HG03354 (cell line): ENCODE measurements at regions not wholly inside any gene's neighbourhood (a gene's known extent, or its start where the extent isn't known, plus 50 kb on each side); places are given as distances from the start of the nearest gene placed in this dataset.

Experiments
- ATAC-seq: cut with Tn5 transposase; IDR thresholded peaks from one replicate; pipeline ENCODE4 v1.9.1; 2021; ENCODE audit warnings: mild to moderate bottlenecking; ENCODE audit not compliant: unreplicated experiment, poor library complexity, severe bottlenecking

DNA sequence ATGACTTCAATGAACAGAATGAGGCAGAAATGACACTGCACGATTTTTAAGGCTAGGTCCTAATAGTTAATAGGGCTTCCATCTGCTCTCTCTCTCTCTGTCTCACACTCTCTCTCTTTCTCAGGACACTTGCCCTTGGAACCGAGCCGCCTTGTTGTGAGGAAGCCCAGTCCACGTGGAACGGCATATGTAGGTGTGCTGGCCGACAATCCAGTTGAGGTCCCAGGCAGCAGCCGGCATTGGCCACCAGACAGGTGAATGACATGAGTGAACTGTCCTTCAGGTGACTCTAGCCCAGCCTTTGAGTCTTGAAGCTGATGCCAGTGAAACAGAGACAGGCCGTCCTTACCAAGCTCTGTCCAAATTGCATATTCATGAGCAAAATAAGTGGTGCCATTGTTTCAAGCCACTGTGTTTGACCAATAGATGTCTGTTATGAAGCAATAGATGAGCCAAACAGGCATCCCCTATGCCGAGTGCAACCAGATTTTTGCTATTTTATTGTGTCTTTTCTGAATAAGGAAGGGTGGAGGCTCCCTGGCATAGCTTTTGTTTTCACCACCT is 217.5 kb upstream of the LHX5 start:
- ATAC-seq: no peak

- no peak for ATAC-seq
Observed at GRCh38 chr12:113688313-113688712, 216.6 kb upstream of the LHX5 start.

- no peak for ATAC-seq
Observed at GRCh38 chr12:113684908-113685782, 213.5 kb upstream of the LHX5 start.

DNA sequence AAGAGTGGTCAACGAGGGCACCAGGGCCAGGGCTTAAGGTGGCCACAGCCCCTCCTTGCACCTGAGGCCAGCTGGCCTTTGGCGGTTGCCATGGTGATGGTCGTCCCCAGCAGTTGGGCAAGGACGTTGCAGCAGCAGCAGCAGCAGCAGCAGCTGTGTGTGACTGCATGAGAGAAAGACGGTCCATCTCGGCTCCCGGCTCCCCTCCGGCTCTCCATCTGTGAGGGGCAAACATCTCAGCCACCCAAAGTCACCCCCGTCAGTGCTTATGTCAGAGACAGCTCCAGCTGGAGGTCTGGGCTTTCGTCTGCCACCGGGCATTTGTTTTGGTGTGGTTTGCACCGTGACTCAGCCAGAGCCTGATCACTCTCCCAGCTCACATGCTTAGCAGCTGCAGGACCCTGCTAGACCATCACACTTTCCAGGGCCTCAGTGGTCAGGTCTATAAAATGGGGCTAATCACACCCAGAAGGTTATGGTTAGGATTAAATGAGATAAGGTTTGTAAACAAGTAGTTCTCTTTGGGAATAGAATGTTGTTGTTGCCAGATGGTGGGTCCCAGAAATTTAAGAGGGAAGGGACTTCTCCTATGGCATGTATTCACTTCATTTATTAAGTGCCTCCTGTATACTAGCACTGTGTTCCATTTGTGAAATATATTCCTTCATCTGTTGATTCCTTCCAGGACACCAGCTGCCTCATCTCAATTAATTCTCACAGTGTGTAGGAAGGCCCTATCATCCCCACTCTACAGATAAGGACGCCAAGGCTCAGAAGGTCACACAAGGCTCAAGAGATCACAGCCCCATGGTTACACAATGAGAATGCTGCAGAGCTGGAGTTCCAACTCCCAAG is 212.6 kb upstream of the LHX5 start:
- no peak for ATAC-seq

DNA sequence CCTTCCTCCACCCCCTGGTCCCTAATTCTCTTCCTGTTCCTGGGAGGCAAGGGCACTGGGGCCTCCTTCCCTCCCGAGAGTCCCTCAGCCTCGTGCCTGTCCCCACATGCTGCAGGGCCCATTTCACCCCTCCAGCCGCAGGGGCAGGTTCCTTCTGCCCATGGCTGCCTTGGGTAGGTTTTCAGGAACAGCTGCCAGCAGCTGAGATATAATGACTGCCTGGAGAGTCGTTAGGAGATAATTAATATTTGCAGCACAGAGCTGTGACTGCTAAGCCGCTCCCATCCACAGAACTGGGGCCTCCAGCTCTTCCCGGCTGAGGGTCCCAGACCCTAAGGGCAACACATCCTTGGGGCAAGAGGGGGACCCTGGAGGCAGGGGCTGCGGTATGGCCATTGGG is 211.9 kb upstream of the LHX5 start:
- no peak for ATAC-seq

- ATAC-seq: no peak
Observed at GRCh38 chr12:113680868-113681267, 209.2 kb upstream of the LHX5 start.

GRCh38 chr12:113678223-113679119 is 206.8 kb upstream of the LHX5 start:
- ATAC-seq: no peak

GRCh38 chr12:113676547-113676946 is 204.9 kb upstream of the LHX5 start:
- no peak for ATAC-seq

DNA sequence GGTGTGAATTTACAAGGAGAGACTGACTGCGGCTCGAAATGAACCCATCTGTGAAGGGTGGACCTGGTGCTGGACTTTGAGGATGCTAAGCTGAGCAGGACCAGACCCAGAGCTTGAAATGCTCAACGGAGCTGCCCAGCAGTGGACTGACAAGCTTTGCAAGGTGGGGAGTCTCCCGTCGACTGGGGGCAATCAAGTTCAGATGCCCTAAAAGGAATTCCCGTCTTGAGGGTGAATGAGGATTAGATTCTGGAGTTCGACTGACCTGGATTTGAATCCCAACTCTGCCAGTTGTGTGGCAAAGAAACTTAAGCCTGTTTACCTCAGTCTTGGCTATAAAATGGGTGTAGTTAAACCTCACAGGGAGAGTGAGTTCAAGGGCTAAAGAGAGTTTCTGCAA is 204.4 kb upstream of the LHX5 start:
- no peak for ATAC-seq

DNA sequence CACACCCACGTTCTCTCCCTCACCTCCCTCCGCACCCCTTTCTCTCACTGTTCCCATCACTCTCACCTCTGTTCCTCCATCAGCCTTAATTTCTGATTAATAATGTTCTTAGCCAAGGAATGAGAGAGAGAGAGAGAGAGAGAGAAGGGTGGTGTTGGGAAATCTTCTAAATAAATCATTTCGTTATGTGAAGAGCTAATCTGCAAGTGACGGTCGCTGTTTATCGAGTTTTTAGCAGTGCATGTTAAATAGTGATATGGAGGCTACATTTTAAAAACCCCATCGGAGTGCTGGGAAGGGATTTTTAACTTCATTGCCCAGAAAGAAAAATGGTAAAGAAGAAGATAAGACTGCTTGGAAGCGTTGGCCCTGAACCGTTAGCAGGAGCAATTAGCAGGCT is 203.3 kb upstream of the LHX5 start:
- ATAC-seq: no peak

DNA sequence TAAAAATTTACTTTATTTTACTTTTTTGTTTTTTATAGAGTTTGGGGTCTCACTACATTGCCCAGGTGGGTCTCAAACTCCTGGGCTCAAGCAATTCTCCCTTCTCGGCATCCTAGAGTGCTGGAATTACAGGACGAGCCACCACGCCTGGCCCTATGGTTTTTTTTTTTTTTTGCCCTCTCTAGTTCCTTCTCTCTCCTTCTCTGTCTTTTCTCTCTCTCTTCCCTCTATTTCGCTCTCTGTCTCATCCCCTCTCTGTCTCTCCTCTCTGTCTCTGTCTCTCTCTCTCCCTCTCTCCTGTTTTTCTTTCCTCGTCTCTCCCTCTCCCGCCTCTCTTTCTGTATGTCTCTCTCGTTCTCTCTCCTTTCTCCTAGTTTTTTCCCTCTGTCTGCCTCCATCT is 202.6 kb upstream of the LHX5 start:
- no peak for ATAC-seq

- ATAC-seq: no peak
Observed at GRCh38 chr12:113673458-113674238, 202.0 kb upstream of the LHX5 start.

DNA sequence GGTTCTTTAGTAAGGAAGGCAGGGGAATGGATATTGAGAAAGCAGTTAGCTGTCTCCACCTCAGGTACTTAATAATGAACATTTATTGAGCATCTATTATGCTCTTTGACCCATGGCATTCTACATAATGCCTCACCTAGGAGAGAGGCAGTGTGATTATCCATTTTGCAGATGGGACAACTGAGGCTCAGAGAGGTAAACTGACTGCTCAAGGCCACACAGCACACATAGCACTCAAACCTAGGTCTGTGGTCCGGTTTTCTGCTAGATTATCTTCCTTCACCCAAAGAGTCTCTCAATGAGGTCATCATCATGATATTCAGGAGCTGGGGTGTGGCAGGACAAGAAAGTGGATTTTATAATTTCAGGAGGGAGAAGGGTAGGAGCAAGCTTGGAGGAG is 199.1 kb upstream of the LHX5 start:
- ATAC-seq: no peak

- ATAC-seq: no peak
Observed at GRCh38 chr12:113667676-113668356, 196.1 kb upstream of the LHX5 start.

GRCh38 chr12:113667095-113667494 is 195.4 kb upstream of the LHX5 start:
- ATAC-seq: no peak

DNA sequence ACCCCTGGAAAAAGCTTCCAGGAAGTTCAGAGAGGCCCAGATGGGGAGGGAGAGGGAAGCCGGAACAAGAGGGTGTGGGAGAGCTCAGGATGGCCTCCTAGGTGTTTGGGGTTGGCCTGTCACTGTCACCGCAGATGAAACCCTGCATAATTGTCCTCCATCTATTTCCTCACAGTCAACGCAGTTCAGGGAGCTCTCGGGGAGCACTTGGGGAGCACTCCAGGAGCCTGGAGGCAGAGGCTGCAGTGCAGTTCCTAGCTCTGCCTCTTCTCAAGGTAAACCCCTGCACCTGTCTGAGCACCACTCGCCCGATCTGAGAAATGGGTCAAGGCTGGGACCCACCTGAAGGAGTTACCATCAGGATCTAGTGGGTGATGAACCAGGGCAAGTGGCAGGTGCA is 194.6 kb upstream of the LHX5 start:
- no peak for ATAC-seq

GRCh38 chr12:113665457-113665856 is 193.8 kb upstream of the LHX5 start:
- no peak for ATAC-seq

- no peak for ATAC-seq
Observed at GRCh38 chr12:113664224-113664681, 192.6 kb upstream of the LHX5 start.
